K562 (cell line): ENCODE measurements at regions not wholly inside any gene's neighbourhood (a gene's known extent, or its start where the extent isn't known, plus 50 kb on each side); places are given as distances from the start of the nearest gene placed in this dataset.
"Not testable (repeated sequence)": the region's sequence is repeated elsewhere in the genome, so short reads cannot be mapped to it uniquely, and the experiment has no call there.

ENCODE experiments used
- ATAC-seq: fragments of 200-7000 bp; cut with Tn5 transposase; 3 replicates; pipeline ENCODE4 v1.9.1; 2020; ENCODE audit warnings: moderate library complexity
- BruUV-seq: library from RNA; stranded (reverse); fragments of 400-500 nt; replicated peaks from 2 replicates; lab custom pipeline; 2021; lab: Mats Ljungman, UMichigan
- CTCF ChIA-PET: fragments of 300-600 bp; formaldehyde crosslinking; extraction: SDS; loops from one replicate; lab custom pipeline; 2021; ENCODE audit warnings: low intra/inter-chr PET ratio; lab: Yijun Ruan, JAX
- POLR2A ChIA-PET: fragments of 300-600, 350-650 bp; sonication (Branson Sonifier 250); formaldehyde crosslinking; extraction: SDS; loops from one replicate; lab custom pipeline; 2021; ENCODE audit warnings: antibody characterized with exemption, inconsistent platforms; lab: Yijun Ruan, JAX
- DNase-seq, 4 experiments: peaks; one replicate each; pipeline versions ENCODE4 v3.0.0 to v3.0.0-alpha.2; 2011 to 2018; ENCODE audit warnings: low spot score in 3 of 4, mixed read lengths in 3 of 4; ENCODE audit errors: extremely low read depth in 1 of 4
- FAIRE-seq: peaks from 2 replicates; lab custom pipeline; 2011; peaks lifted over from hg19 to GRCh38; lab: Jason Lieb, UNC
- H2AFZ ChIP-seq: 2 replicates; pipeline ENCODE4 v1.6.0; 2011; ENCODE audit warnings: low read depth, low read length, control low read depth, inconsistent platforms
- H3K27ac ChIP-seq: fragments of 200-600 bp; 3 replicates; pipeline ENCODE4 v1.8.0; 2011; ENCODE audit warnings: low read depth, mild to moderate bottlenecking, control low read depth, inconsistent platforms, low read length, moderate library complexity, mixed read lengths; ENCODE audit errors: extremely low read depth
- H3K27me3 ChIP-seq, 2 experiments: fragments of 300-600 bp in 1 of 2; 2 replicates in 1 of 2; 3 replicates in 1 of 2; pipeline versions ENCODE4 v1.6.0 to v1.8.0; 2011; ENCODE audit warnings: inconsistent platforms in 2 of 2, low read length in 2 of 2, mild to moderate bottlenecking in 1 of 2, mixed read lengths in 1 of 2, moderate library complexity in 1 of 2; ENCODE audit not compliant: control insufficient read depth in 2 of 2, insufficient read depth in 2 of 2
- H3K36me3 ChIP-seq: fragments of 300-600 bp; 3 replicates; pipeline ENCODE4 v1.8.0; 2011; ENCODE audit warnings: mild to moderate bottlenecking, low read length, inconsistent platforms; ENCODE audit not compliant: control insufficient read depth, insufficient read depth
- H3K4me1 ChIP-seq, 2 experiments: fragments of 200-600 bp in 1 of 2; replicated peaks in 1 of 2; 2 replicates in 1 of 2; 3 replicates in 1 of 2; pipeline versions ENCODE4 v1.5.1 to v1.8.0; 2011; ENCODE audit warnings: inconsistent platforms in 2 of 2, low read length in 2 of 2, mild to moderate bottlenecking in 1 of 2, mixed read lengths in 1 of 2, moderate library complexity in 1 of 2; ENCODE audit not compliant: control insufficient read depth in 2 of 2, insufficient read depth in 2 of 2
- H3K4me2 ChIP-seq: 2 replicates; pipeline ENCODE4 v1.6.1; 2011; ENCODE audit warnings: low read length, control low read depth, inconsistent platforms, mixed read lengths; ENCODE audit not compliant: insufficient read depth
- H3K4me3 ChIP-seq: fragments of 200-600 bp; sonication (generic), shearing (Covaris generic); 2 replicates; pipeline ENCODE4 v1.5.1; 2016; ENCODE audit warnings: control low read depth, inconsistent platforms
- H3K79me2 ChIP-seq: fragments of 200-600 bp; 3 replicates; pipeline ENCODE4 v1.8.0; 2011; ENCODE audit warnings: low read length, inconsistent platforms; ENCODE audit not compliant: control insufficient read depth, insufficient read depth
- H3K9ac ChIP-seq, 2 experiments: 2 replicates each; pipeline versions ENCODE4 v1.6.0 to v1.6.1; 2011; ENCODE audit warnings: low read depth in 2 of 2, low read length in 2 of 2, control low read depth in 1 of 2, inconsistent platforms in 1 of 2, mild to moderate bottlenecking in 1 of 2, mixed read lengths in 1 of 2; ENCODE audit not compliant: insufficient read depth in 1 of 2
- H3K9me1 ChIP-seq: one replicate; pipeline ENCODE4 v1.6.0; 2011; ENCODE audit warnings: inconsistent platforms, mild to moderate bottlenecking, low read length, moderate library complexity; ENCODE audit not compliant: control insufficient read depth, insufficient read depth
- H3K9me3 ChIP-seq: replicated peaks from 2 replicates; pipeline ENCODE4 v1.5.1; 2011; ENCODE audit warnings: low read depth, low read length, inconsistent platforms; ENCODE audit not compliant: control insufficient read depth, insufficient read depth
- H4K20me1 ChIP-seq: replicated peaks from 2 replicates; pipeline ENCODE4 v1.6.1; 2011; ENCODE audit warnings: low read length, inconsistent platforms, mixed read lengths; ENCODE audit not compliant: control insufficient read depth, insufficient read depth
- MLLT1 ChIP-seq, 2 experiments: fragments of 450-650 bp; IDR thresholded peaks; 2 replicates each; pipeline ENCODE4 v1.6.1; 2016
- RAD21 ChIP-seq, 2 experiments: fragments of 250-450 bp in 1 of 2; fragments of 450-650 bp in 1 of 2; sonication (Bioruptor Pico) in 1 of 2; formaldehyde crosslinking in 1 of 2; IDR thresholded peaks in 1 of 2; conservative IDR thresholded peaks in 1 of 2; 2 replicates each; pipeline versions ENCODE4 v1.4.0 to v1.8.0; 2020 to 2022; ENCODE audit warnings: mild to moderate bottlenecking in 2 of 2, moderate library complexity in 1 of 2
- RBM25 ChIP-seq: fragments of 200-400 bp; formaldehyde crosslinking; IDR thresholded peaks from 2 replicates; pipeline ENCODE4 v1.6.1; 2018; ENCODE audit warnings: low read length, low read depth, moderate library complexity; ENCODE audit not compliant: severe bottlenecking
- SMC3 ChIP-seq: conservative IDR thresholded peaks from 2 replicates; pipeline ENCODE4 v1.6.1; 2011; ENCODE audit warnings: low read depth, low read length, improper control_type of control experiment; ENCODE audit not compliant: insufficient read depth
- TEAD2 ChIP-seq: fragments of 450-650 bp; IDR thresholded peaks from 2 replicates; pipeline ENCODE4 v1.6.1; 2016; ENCODE audit warnings: missing genetic modification characterization, control low read depth, missing compliant biosample characterization
- TEAD4 ChIP-seq, 2 experiments: sonication (generic) in 1 of 2; formaldehyde crosslinking in 1 of 2; IDR thresholded peaks; 2 replicates each; pipeline versions ENCODE4 v1.6.1 to v1.8.0; 2012 to 2022; ENCODE audit warnings: borderline replicate concordance in 1 of 2, inconsistent platforms in 1 of 2, low read length in 1 of 2, mild to moderate bottlenecking in 1 of 2, missing genetic modification reagents in 1 of 2
- WGBS: fragments of 100-300 bp; shearing (Covaris generic); methylation state at CpG from one replicate; pipeline ENCODE4 v1.1.6; 2016; ENCODE audit warnings: low coverage, mixed read lengths; ENCODE audit not compliant: insufficient coverage; ENCODE audit errors: missing lambda C conversion rate; 5-methylcytosine and 5-hydroxymethylcytosine counted together
- in situ Hi-C: fragments of 300-500 bp; cut with MboI; formaldehyde crosslinking; loops from 4 replicates; pipeline ENCODE4 v1.15.0; 2018; ENCODE audit warnings: inconsistent platforms, mixed read lengths
- intact Hi-C: fragments of 100-400 bp; cut with micrococcal nuclease; formaldehyde crosslinking; loops from 2 replicates; pipeline ENCODE4 v1.14.2; 2022
- TF ChIP-seq, protein P1 (sequence below), 2 experiments: fragments of 450-650 bp; formaldehyde crosslinking in 1 of 2; IDR thresholded peaks; 2 replicates each; pipeline versions ENCODE4 v1.4.0 to v1.6.1; 2014 to 2020; ENCODE audit warnings: mild to moderate bottlenecking in 2 of 2, borderline replicate concordance in 1 of 2, low read depth in 1 of 2
- TF ChIP-seq, protein P2 (sequence below), 3 experiments: IDR thresholded peaks in 2 of 3; conservative IDR thresholded peaks in 1 of 3; 2 replicates each; pipeline ENCODE4 v1.5.1; 2011 to 2012; ENCODE audit warnings: low read length in 3 of 3, mild to moderate bottlenecking in 3 of 3, control low read depth in 2 of 3, improper control_type of control experiment in 1 of 3, inconsistent platforms in 1 of 3, low read depth in 1 of 3, mixed read lengths in 1 of 3, moderate library complexity in 1 of 3; ENCODE audit not compliant: insufficient read depth in 2 of 3

DNA sequence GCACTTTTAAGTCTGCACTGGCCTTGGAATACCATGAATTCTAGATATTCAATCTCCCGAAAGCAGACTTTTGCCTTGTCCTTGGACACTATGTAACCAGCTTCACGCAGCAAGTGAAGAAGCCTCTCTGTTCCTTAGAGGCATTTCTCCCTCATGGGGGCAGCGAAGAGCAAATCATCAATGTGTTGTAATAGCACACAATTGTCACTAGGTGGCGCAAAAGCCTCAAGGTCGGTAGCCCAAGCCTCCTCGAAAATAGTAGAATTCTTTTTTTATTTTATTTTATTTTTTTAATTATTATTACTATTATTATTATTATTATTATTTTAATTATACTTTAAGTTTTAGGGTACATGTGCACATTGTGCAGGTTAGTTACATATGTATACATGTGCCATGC is 100.8 kb downstream of the ALG10 start:
- WGBS: 1% methylated on average over 6 of the region's 6 CpGs
- H3K4me1 ChIP-seq: peaks cover 3 to 15% of the 10 kb centered on the region in 2 experiments; a peak in 3 of 5 replicates
- BruUV-seq; H3K9ac ChIP-seq; POLR2A ChIA-PET; H2AFZ ChIP-seq; H3K4me2 ChIP-seq; H4K20me1 ChIP-seq; H3K9me3 ChIP-seq; H3K27ac ChIP-seq; H3K27me3 ChIP-seq; H3K79me2 ChIP-seq; H3K9me1 ChIP-seq; H3K36me3 ChIP-seq; H3K4me3 ChIP-seq; TF ChIP-seq TEAD4 (CRISPR knock-in tag; IDR thresholded peaks at IDR 0.05; ENCODE audit: borderline replicate concordance): not testable (repeated sequence)
- peak; percentile 67 to 72 (median 70) for DNase-seq
- peak; percentile 99 for FAIRE-seq
- intact Hi-C loops: loop anchor here (1.0 to 10.0 kb wide), 7 partner anchors 63 to 1368 kb away; partner anchors contain the start of gene YARS2
- in situ Hi-C loops: loop anchor here (5.0 to 10.0 kb wide), 3 partner anchors 94 to 502 kb away; no protein-coding TSS in a partner anchor
- ATAC-seq: peak; percentile 68
- CTCF ChIA-PET: interaction anchor here (0.6 to 3.1 kb wide), 3 partner anchors 37 to 193 kb away, joined by 3 to 19 read pairs (median 3); no protein-coding TSS in a partner anchor
- TF ChIP-seq RBM25 (peak; percentile 12), SMC3 (peak; percentile 79), MLLT1 (IDR thresholded peaks at IDR 0.05) (0 out of 4 replicates have a peak, but pooled peaks of 1 of the 2 experiments have one; percentile 54), RAD21 (CRISPR knock-in tag; conservative IDR thresholded peaks at IDR 0.05 in 1 of 2, IDR thresholded peaks at IDR 0.05 in 1 of 2) (peak; percentile 81 to 82), TEAD4 (IDR thresholded peaks at IDR 0.05; ENCODE audit: low read length) (peak; percentile 67), TEAD2 (peak; percentile 83)
- TF ChIP-seq, protein P1, sequence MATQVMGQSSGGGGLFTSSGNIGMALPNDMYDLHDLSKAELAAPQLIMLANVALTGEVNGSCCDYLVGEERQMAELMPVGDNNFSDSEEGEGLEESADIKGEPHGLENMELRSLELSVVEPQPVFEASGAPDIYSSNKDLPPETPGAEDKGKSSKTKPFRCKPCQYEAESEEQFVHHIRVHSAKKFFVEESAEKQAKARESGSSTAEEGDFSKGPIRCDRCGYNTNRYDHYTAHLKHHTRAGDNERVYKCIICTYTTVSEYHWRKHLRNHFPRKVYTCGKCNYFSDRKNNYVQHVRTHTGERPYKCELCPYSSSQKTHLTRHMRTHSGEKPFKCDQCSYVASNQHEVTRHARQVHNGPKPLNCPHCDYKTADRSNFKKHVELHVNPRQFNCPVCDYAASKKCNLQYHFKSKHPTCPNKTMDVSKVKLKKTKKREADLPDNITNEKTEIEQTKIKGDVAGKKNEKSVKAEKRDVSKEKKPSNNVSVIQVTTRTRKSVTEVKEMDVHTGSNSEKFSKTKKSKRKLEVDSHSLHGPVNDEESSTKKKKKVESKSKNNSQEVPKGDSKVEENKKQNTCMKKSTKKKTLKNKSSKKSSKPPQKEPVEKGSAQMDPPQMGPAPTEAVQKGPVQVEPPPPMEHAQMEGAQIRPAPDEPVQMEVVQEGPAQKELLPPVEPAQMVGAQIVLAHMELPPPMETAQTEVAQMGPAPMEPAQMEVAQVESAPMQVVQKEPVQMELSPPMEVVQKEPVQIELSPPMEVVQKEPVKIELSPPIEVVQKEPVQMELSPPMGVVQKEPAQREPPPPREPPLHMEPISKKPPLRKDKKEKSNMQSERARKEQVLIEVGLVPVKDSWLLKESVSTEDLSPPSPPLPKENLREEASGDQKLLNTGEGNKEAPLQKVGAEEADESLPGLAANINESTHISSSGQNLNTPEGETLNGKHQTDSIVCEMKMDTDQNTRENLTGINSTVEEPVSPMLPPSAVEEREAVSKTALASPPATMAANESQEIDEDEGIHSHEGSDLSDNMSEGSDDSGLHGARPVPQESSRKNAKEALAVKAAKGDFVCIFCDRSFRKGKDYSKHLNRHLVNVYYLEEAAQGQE (IDR thresholded peaks at IDR 0.05; ENCODE audit: borderline replicate concordance): peak; percentile 59; the same call in 1 of the 2 replicates
- TF ChIP-seq, protein P1 (CRISPR knock-in tag; IDR thresholded peaks at IDR 0.05; ENCODE audit: low read depth): not testable (repeated sequence)
- TF ChIP-seq, protein P2, sequence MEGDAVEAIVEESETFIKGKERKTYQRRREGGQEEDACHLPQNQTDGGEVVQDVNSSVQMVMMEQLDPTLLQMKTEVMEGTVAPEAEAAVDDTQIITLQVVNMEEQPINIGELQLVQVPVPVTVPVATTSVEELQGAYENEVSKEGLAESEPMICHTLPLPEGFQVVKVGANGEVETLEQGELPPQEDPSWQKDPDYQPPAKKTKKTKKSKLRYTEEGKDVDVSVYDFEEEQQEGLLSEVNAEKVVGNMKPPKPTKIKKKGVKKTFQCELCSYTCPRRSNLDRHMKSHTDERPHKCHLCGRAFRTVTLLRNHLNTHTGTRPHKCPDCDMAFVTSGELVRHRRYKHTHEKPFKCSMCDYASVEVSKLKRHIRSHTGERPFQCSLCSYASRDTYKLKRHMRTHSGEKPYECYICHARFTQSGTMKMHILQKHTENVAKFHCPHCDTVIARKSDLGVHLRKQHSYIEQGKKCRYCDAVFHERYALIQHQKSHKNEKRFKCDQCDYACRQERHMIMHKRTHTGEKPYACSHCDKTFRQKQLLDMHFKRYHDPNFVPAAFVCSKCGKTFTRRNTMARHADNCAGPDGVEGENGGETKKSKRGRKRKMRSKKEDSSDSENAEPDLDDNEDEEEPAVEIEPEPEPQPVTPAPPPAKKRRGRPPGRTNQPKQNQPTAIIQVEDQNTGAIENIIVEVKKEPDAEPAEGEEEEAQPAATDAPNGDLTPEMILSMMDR (IDR thresholded peaks at IDR 0.05 in 2 of 3, conservative IDR thresholded peaks at IDR 0.05 in 1 of 3; ENCODE audit: insufficient read depth in 2 of 3, low read depth in 1 of 3, low read length in 3 of 3): peak; percentile 80 to 98 (median 98)
